HEK293 (cell line): ENCODE measurements at regions not wholly inside any gene's neighbourhood (a gene's known extent, or its start where the extent isn't known, plus 50 kb on each side); places are given as distances from the start of the nearest gene placed in this dataset.
A peak's percentile ranks its signal among the peaks of the same experiment; 100 is the strongest.

Source experiments
- CTCF ChIA-PET: fragments of 350-600 bp; formaldehyde crosslinking; extraction: SDS; loops from one replicate; lab custom pipeline; 2021; ENCODE audit warnings: antibody characterized with exemption; lab: Yijun Ruan, JAX
- POLR2A ChIA-PET: fragments of 300-600 bp; formaldehyde crosslinking; extraction: SDS; loops from one replicate; lab custom pipeline; 2020; ENCODE audit warnings: antibody characterized with exemption, inconsistent platforms; lab: Yijun Ruan, JAX
- H3K27ac ChIP-seq: fragments of 200-500 bp; sonication (Bioruptor generic); 2 replicates; pipeline ENCODE4 v1.5.1; 2014; ENCODE audit warnings: low read depth, low read length, control low read depth, inconsistent platforms; ENCODE audit errors: extremely low read depth
- H3K36me3 ChIP-seq, 2 experiments: fragments of 200-500 bp in 1 of 2; sonication (Bioruptor generic) in 1 of 2; 1 replicate in 1 of 2; 2 replicates in 1 of 2; pipeline ENCODE4 v1.5.1; 2014 to 2017; ENCODE audit warnings: inconsistent platforms in 2 of 2, low read length in 2 of 2; ENCODE audit not compliant: control insufficient read depth in 2 of 2, insufficient read depth in 1 of 2
- H3K4me1 ChIP-seq: fragments of 200-500 bp; sonication (Bioruptor generic); 2 replicates; pipeline ENCODE4 v1.5.1; 2014; ENCODE audit warnings: mild to moderate bottlenecking, low read length, inconsistent platforms; ENCODE audit not compliant: control insufficient read depth, insufficient read depth
- H3K4me3 ChIP-seq: 2 replicates; pipeline ENCODE4 v1.5.1; 2011; ENCODE audit warnings: low read depth, mild to moderate bottlenecking, control low read depth, low read length, moderate library complexity
- H3K9me3 ChIP-seq: fragments of 200-500 bp; sonication (Bioruptor generic); 2 replicates; pipeline ENCODE4 v1.5.1; 2014; ENCODE audit warnings: low read depth, low read length, inconsistent platforms; ENCODE audit not compliant: control insufficient read depth, insufficient read depth
- GLIS1 ChIP-seq: fragments of 450-650 bp; formaldehyde crosslinking; IDR thresholded peaks from 2 replicates; pipeline ENCODE4 v1.5.1; 2016; ENCODE audit warnings: missing biosample characterization, missing genetic modification characterization
- KLF16 ChIP-seq: fragments of 450-650 bp; formaldehyde crosslinking; IDR thresholded peaks from 2 replicates; pipeline ENCODE4 v1.5.1; 2017; ENCODE audit warnings: missing biosample characterization, missing genetic modification characterization
- KLF7 ChIP-seq: fragments of 450-650 bp; formaldehyde crosslinking; IDR thresholded peaks from 2 replicates; pipeline ENCODE4 v1.5.1; 2016; ENCODE audit warnings: missing biosample characterization, missing genetic modification characterization, borderline replicate concordance
- KLF8 ChIP-seq: fragments of 450-650 bp; formaldehyde crosslinking; IDR thresholded peaks from 2 replicates; pipeline ENCODE4 v1.5.1; 2016; ENCODE audit warnings: missing biosample characterization, missing genetic modification characterization
- PATZ1 ChIP-seq: fragments of 450-650 bp; formaldehyde crosslinking; IDR thresholded peaks from 2 replicates; pipeline ENCODE4 v1.5.1; 2016; ENCODE audit warnings: missing biosample characterization, missing genetic modification characterization
- ZNF114 ChIP-seq: fragments of 450-650 bp; formaldehyde crosslinking; IDR thresholded peaks from 2 replicates; pipeline ENCODE4 v1.5.0; 2017; ENCODE audit warnings: missing biosample characterization, missing genetic modification characterization
- ZNF157 ChIP-seq: fragments of 450-650 bp; formaldehyde crosslinking; IDR thresholded peaks from 2 replicates; pipeline ENCODE4 v1.5.1; 2016; ENCODE audit warnings: missing biosample characterization, missing genetic modification characterization
- ZNF174 ChIP-seq: fragments of 450-650 bp; formaldehyde crosslinking; IDR thresholded peaks from 2 replicates; pipeline ENCODE4 v1.5.0; 2017; ENCODE audit warnings: missing biosample characterization, mild to moderate bottlenecking, missing genetic modification characterization
- ZNF214 ChIP-seq: fragments of 450-650 bp; formaldehyde crosslinking; IDR thresholded peaks from 2 replicates; pipeline ENCODE4 v1.5.1; 2017; ENCODE audit warnings: missing biosample characterization, mild to moderate bottlenecking, missing genetic modification characterization, borderline replicate concordance
- ZNF239 ChIP-seq: fragments of 450-650 bp; formaldehyde crosslinking; IDR thresholded peaks from 2 replicates; pipeline ENCODE4 v1.5.1; 2016; ENCODE audit warnings: missing biosample characterization, missing genetic modification characterization
- ZNF24 ChIP-seq: fragments of 450-650 bp; formaldehyde crosslinking; IDR thresholded peaks from 2 replicates; pipeline ENCODE4 v1.5.1; 2016; ENCODE audit warnings: missing biosample characterization, missing genetic modification characterization
- ZNF335 ChIP-seq: fragments of 450-650 bp; formaldehyde crosslinking; conservative IDR thresholded peaks from 2 replicates; pipeline ENCODE4 v1.5.1; 2016; ENCODE audit warnings: missing biosample characterization, missing genetic modification characterization
- ZNF394 ChIP-seq: fragments of 450-650 bp; formaldehyde crosslinking; IDR thresholded peaks from 2 replicates; pipeline ENCODE4 v1.5.1; 2016; ENCODE audit warnings: missing biosample characterization, missing genetic modification characterization, mild to moderate bottlenecking, moderate library complexity, borderline replicate concordance
- ZNF555 ChIP-seq: fragments of 450-650 bp; formaldehyde crosslinking; conservative IDR thresholded peaks from 2 replicates; pipeline ENCODE4 v1.5.1; 2017; ENCODE audit warnings: missing biosample characterization, mild to moderate bottlenecking, missing genetic modification characterization, inconsistent platforms
- ZSCAN16 ChIP-seq: fragments of 450-650 bp; formaldehyde crosslinking; IDR thresholded peaks from 2 replicates; pipeline ENCODE4 v1.5.1; 2016; ENCODE audit warnings: missing biosample characterization, missing genetic modification characterization
- TF ChIP-seq, protein P1 (sequence below): fragments of 450-650 bp; formaldehyde crosslinking; IDR thresholded peaks from 2 replicates; pipeline ENCODE4 v1.5.1; 2016; ENCODE audit warnings: missing biosample characterization, missing genetic modification characterization

DNA sequence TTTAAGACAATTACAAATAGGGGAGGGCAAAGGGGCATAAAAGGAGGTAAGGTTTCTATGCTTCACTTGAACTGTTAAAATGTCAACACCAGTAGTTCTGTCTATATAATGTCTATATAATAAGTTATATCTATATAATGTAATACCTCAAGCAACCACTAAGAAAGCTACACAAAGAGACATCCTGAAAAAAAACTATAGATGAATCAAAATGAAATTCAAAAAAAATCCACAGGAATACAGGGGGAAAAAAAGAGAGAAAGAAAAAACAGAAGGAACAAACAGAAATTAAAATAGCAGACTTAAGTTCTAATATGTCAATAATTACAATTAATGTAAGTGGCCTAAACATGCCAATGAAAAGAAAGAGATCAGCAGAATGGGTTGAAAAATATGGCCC lies 186.0 kb downstream of the KCTD15 start (continued):
- TF ChIP-seq KLF7 (tag by site-specific recombination), result no peak

GRCh38 chr19:33988601-33989000 lies 183.7 kb upstream of the LSM14A start:
- CTCF ChIA-PET, result interaction anchor here (0.7 to 2.2 kb wide), 3 partner anchors 9 to 238 kb away, joined by 3 to 20 read pairs (median 8); no protein-coding TSS in a partner anchor
- Histone ChIP-seq H3K9me3 (peaks cover 16% of the 10 kb centered on the region), H3K36me3 (no peaks in the 10 kb centered on the region), H3K27ac (no peak overlapping the region), H3K4me1 (no peaks in the 10 kb centered on the region), H3K4me3 (no peak overlapping the region)
- POLR2A ChIA-PET, result no interaction called here
- TF ChIP-seq ZNF157 (tag by site-specific recombination), result no peak
- no peak for TF ChIP-seq ZNF555
- no peak for TF ChIP-seq ZNF114 (tag by site-specific recombination)
- no peak for TF ChIP-seq ZNF24 (tag by site-specific recombination)
- TF ChIP-seq ZSCAN16, result no peak

DNA sequence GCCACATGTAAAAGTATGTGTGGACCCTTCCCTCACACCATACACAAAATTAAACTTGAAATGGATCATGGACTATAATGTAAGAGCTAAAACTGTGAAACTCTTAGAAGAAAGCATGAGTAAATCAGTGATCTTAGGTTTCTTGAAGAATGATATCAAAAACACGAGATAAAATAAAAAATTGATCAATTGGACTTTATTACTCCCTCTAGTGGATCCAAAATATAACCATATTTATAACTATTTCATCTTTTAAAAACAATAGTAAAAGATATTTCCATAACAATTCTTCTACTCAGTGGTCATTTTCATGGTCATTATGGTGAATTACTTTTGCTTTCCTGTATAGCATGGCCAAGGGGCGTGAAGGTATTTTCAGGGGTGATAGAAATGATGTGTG lies 174.6 kb upstream of the LSM14A start:
- Histone ChIP-seq H3K4me1 (0 out of 2 replicates have a peak, but pooled peaks cover 4% of the 10 kb centered on the region), H3K9me3 (peaks cover 5% of the 10 kb centered on the region), H3K36me3 (no peaks in the 10 kb centered on the region), H3K27ac (no peak overlapping the region), H3K4me3 (no peak overlapping the region)
- CTCF ChIA-PET, result interaction anchor here (0.5 to 2.6 kb wide), 58 partner anchors 9 to 582 kb away, joined by 3 to 58 read pairs (median 5); no protein-coding TSS in a partner anchor
- POLR2A ChIA-PET, result interaction anchor here (1.5 kb wide), 1 partner anchor 203 kb away, joined by 4 read pairs; no protein-coding TSS in a partner anchor
- TF ChIP-seq KLF16 (no peak), ZNF214 (no peak), ZNF174 (tag by site-specific recombination) (0 out of 2 replicates have a peak, but pooled peaks have one; percentile 5)

DNA sequence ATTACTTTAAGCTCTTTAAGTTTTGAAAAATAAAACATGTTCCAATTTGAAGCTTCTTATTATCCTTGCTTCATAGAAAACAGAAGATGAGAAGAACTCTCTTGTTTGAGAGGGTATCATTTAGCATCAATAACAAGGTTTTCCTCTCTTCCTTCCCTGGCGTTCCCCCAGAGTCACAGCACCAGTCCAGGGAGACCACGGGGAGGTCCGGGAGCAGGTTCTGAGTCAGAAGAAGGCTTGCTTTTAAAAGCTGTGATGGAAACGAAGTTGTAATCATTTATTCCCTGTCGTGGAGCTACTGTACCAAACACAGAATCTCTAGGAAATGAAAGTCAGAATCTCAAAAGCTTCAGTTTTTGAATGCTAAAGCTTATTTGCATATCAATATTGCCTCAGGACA lies 174.0 kb upstream of the LSM14A start:
- POLR2A ChIA-PET, result interaction anchor here (1.5 kb wide), 1 partner anchor 203 kb away, joined by 4 read pairs; no protein-coding TSS in a partner anchor

More for the DNA sequence above, 174.0 kb upstream of the LSM14A start:
- no peak for TF ChIP-seq KLF8
- TF ChIP-seq, protein P1, sequence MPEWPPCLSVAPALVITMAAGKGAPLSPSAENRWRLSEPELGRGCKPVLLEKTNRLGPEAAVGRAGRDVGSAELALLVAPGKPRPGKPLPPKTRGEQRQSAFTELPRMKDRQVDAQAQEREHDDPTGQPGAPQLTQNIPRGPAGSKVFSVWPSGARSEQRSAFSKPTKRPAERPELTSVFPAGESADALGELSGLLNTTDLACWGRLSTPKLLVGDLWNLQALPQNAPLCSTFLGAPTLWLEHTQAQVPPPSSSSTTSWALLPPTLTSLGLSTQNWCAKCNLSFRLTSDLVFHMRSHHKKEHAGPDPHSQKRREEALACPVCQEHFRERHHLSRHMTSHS (tag by site-specific recombination), result no peak
- TF ChIP-seq ZNF157 (tag by site-specific recombination), result no peak
- TF ChIP-seq ZNF239 (tag by site-specific recombination), result no peak
- TF ChIP-seq ZNF394, result no peak
- peak; percentile 27; the same call in 1 of the 2 replicates for TF ChIP-seq GLIS1 (tag by site-specific recombination)
- TF ChIP-seq PATZ1 (tag by site-specific recombination), result no peak
- 0 out of 2 replicates have a peak, but pooled peaks have one; percentile 14 for TF ChIP-seq ZNF335 (tag by site-specific recombination)
- CTCF ChIA-PET, result interaction anchor here (0.6 to 2.6 kb wide), 71 partner anchors 9 to 582 kb away, joined by 3 to 58 read pairs (median 4); no protein-coding TSS in a partner anchor
- no peaks in the 10 kb centered on the region; a peak in 1 of 3 replicates for H3K36me3 ChIP-seq
- no peak overlapping the region for H3K4me3 ChIP-seq
- H3K27ac ChIP-seq, result no peak overlapping the region
- peaks cover under 1% of the 10 kb centered on the region for H3K9me3 ChIP-seq
- 0 out of 2 replicates have a peak, but pooled peaks cover 4% of the 10 kb centered on the region for H3K4me1 ChIP-seq
